GM12872 (cell line): ENCODE measurements at regions not wholly inside any gene's neighbourhood (a gene's known extent, or its start where the extent isn't known, plus 50 kb on each side); places are given as distances from the start of the nearest gene placed in this dataset.

Source experiments
- TF ChIP-seq, protein P1 (sequence below): IDR thresholded peaks from 3 replicates; pipeline ENCODE4 v1.5.1; 2011; ENCODE audit warnings: low read depth, mild to moderate bottlenecking, low read length, moderate library complexity; ENCODE audit not compliant: insufficient read depth

DNA sequence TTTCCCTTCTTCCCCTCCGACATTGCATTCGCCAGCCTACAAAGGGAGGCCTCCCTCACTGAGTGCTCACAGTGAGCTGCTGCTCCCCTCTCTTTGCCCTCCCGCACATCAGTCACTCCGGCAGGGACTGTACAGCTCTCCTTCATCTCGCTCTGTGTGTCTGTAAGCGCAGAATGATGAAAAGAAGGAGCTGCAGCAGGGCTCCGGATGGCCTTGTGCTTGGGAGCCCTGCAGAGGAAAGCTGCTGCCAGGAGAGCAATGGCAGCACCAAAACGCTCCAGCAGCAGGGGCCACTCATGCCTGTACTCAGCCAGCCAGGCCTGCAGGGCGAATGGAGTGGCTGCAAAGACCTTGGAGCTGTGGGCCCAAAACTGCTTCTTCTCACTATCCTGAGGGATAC, 107.0 kb upstream of the NSMCE3 start:
- TF ChIP-seq, protein P1, sequence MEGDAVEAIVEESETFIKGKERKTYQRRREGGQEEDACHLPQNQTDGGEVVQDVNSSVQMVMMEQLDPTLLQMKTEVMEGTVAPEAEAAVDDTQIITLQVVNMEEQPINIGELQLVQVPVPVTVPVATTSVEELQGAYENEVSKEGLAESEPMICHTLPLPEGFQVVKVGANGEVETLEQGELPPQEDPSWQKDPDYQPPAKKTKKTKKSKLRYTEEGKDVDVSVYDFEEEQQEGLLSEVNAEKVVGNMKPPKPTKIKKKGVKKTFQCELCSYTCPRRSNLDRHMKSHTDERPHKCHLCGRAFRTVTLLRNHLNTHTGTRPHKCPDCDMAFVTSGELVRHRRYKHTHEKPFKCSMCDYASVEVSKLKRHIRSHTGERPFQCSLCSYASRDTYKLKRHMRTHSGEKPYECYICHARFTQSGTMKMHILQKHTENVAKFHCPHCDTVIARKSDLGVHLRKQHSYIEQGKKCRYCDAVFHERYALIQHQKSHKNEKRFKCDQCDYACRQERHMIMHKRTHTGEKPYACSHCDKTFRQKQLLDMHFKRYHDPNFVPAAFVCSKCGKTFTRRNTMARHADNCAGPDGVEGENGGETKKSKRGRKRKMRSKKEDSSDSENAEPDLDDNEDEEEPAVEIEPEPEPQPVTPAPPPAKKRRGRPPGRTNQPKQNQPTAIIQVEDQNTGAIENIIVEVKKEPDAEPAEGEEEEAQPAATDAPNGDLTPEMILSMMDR = no peak

DNA sequence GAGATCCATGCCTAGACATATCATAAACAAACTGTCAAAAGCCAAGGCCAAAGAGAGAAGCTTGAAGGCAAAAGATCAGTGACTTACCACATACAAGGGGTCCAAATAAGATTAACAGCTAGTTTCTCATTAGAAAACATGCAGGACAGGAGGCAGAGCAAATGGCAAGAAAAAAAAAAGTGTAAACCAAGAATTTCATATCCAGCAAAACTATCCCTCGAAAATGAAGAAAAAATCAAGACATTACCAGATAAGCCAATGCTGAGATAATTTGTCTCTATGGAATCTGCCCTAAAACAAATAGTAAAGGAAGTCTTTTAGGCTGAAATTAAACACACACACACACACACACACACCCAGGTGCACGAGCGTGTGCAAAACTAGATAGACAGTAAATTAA, 99.6 kb upstream of the NSMCE3 start:
- TF ChIP-seq, protein P1 = no peak

- TF ChIP-seq, protein P1 = peak; percentile 20; the same call in 1 of the 3 replicates
These were observed 94.9 kb upstream of the NSMCE3 start for GRCh38 chr15:29364426-29365078.

GRCh38 chr15:29361560-29361959, 91.9 kb upstream of the NSMCE3 start:
- TF ChIP-seq, protein P1 = no peak

- TF ChIP-seq, protein P1 = no peak
These were observed 90.5 kb upstream of the NSMCE3 start for GRCh38 chr15:29360152-29360551.

- TF ChIP-seq, protein P1 = no peak
These were observed 87.2 kb upstream of the NSMCE3 start for GRCh38 chr15:29356786-29357185.

DNA sequence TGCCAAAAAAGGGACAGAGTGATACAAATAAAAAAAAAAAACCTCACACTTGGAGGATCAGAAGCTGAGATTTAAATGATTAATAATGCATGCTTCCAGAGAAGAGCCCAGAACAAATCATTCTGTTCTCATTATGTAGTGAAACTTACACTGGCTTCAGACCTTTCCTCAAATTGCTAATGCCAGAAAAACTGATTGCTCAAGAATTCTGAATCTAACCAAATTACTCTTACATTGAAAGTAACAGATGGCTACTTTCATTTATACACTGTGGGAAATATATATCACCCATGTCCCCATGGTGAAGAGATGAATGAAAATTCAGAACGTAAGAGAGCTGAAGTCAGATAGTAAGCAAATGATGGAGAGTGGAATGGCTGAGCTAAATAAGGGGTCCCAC, 85.9 kb upstream of the NSMCE3 start:
- TF ChIP-seq, protein P1 = no peak
